Stimulated activated CD8-positive, alpha-beta memory T cell treated with anti-CD3 and anti-CD28 coated beads, Interleukin-15, amount 100 ng/mL, for 48 hours (primary cell): ENCODE measurements at regions not wholly inside any gene's neighbourhood (a gene's known extent, or its start where the extent isn't known, plus 50 kb on each side); places are given as distances from the start of the nearest gene placed in this dataset.
A peak's percentile ranks its signal among the peaks of the same experiment; 100 is the strongest.
"Not testable (repeated sequence)": the region's sequence is repeated elsewhere in the genome, so short reads cannot be mapped to it uniquely, and the experiment has no call there.

ENCODE experiments used
- DNase-seq, 2 donors: peaks; one replicate each; pipeline ENCODE4 v3.0.0-alpha.2; 2020; ENCODE audit warnings: low read depth in 2 of 2

- DNase-seq = no peak
Observed at GRCh38 chr14:88983755-88984154, 159.3 kb downstream of the TTC8 start.

- no peak for DNase-seq
Observed at GRCh38 chr14:88985654-88986053, 161.2 kb downstream of the TTC8 start.

GRCh38 chr14:88986146-88986841 is 161.8 kb downstream of the TTC8 start:
- no peak for DNase-seq

GRCh38 chr14:88986908-88987307 is 162.5 kb downstream of the TTC8 start:
- DNase-seq = not testable (repeated sequence)

- no peak for DNase-seq
Observed at GRCh38 chr14:88987516-88987915, 163.1 kb downstream of the TTC8 start.

- no peak for DNase-seq
Observed at GRCh38 chr14:88989911-88990310, 165.5 kb downstream of the TTC8 start.

GRCh38 chr14:88990856-88991255 is 166.4 kb downstream of the TTC8 start:
- no peak for DNase-seq

GRCh38 chr14:88992011-88992410 is 167.6 kb downstream of the TTC8 start:
- DNase-seq = no peak

- DNase-seq = no peak
Observed at GRCh38 chr14:88993946-88994345, 169.5 kb downstream of the TTC8 start.

GRCh38 chr14:88995437-88996198 is 171.2 kb downstream of the TTC8 start:
- DNase-seq = no peak

- no peak for DNase-seq
Observed at GRCh38 chr14:88998027-88998426, 173.6 kb downstream of the TTC8 start.

GRCh38 chr14:88999137-88999536 is 174.7 kb downstream of the TTC8 start:
- no peak for DNase-seq

GRCh38 chr14:89000007-89000942 is 175.8 kb downstream of the TTC8 start:
- peak; percentile 6 to 49 for DNase-seq

GRCh38 chr14:89004166-89004565 is 179.7 kb downstream of the TTC8 start:
- no peak for DNase-seq

- no peak for DNase-seq
Observed at GRCh38 chr14:89007906-89008305, 183.5 kb downstream of the TTC8 start.

GRCh38 chr14:89011355-89012281 is 187.2 kb downstream of the TTC8 start:
- no peak for DNase-seq

GRCh38 chr14:89012282-89013097 is 188.0 kb downstream of the TTC8 start:
- no peak for DNase-seq

- DNase-seq = no peak
Observed at GRCh38 chr14:89013098-89013504, 188.7 kb downstream of the TTC8 start.

- DNase-seq = no peak
Observed at GRCh38 chr14:89013698-89014568, 189.5 kb downstream of the TTC8 start.

- no peak for DNase-seq
Observed at GRCh38 chr14:89014569-89014850, 190.1 kb downstream of the TTC8 start.
